CD8-positive, alpha-beta memory T cell (primary cell): ENCODE measurements at regions not wholly inside any gene's neighbourhood (a gene's known extent, or its start where the extent isn't known, plus 50 kb on each side); places are given as distances from the start of the nearest gene placed in this dataset.

Source experiments
- CTCF ChIA-PET: fragments of 350-600 bp; sonication (Branson Sonifier 250); formaldehyde crosslinking; loops from one replicate; lab custom pipeline; 2021; ENCODE audit warnings: antibody characterized with exemption; lab: Charles Lee
- POLR2A ChIA-PET: fragments of 350-600 bp; sonication (Branson Sonifier 250); formaldehyde crosslinking; loops from one replicate; lab custom pipeline; 2021; ENCODE audit warnings: antibody characterized with exemption; lab: Charles Lee
- DNase-seq, 5 donors: peaks; one replicate each; pipeline versions ENCODE4 v3.0.0 to v3.0.0-alpha.2; 2020 to 2022; ENCODE audit warnings: mixed read lengths in 1 of 5
- H3K27ac ChIP-seq: one replicate; pipeline ENCODE4 v1.7.0; 2013; ENCODE audit warnings: low read depth, mild to moderate bottlenecking, low read length, moderate library complexity
- H3K27me3 ChIP-seq: 2 replicates; pipeline ENCODE4 v1.7.0; 2013; ENCODE audit warnings: low read length, mild to moderate bottlenecking; ENCODE audit not compliant: insufficient read depth, poor library complexity, severe bottlenecking
- H3K36me3 ChIP-seq: 2 replicates; pipeline ENCODE4 v1.7.0; 2013; ENCODE audit warnings: mild to moderate bottlenecking, low read length, moderate library complexity; ENCODE audit not compliant: insufficient read depth
- H3K4me1 ChIP-seq: 2 replicates; pipeline ENCODE4 v1.7.0; 2013; ENCODE audit warnings: mild to moderate bottlenecking, low read length, moderate library complexity; ENCODE audit not compliant: insufficient read depth
- H3K4me3 ChIP-seq: 2 replicates; pipeline ENCODE4 v1.7.0; 2013; ENCODE audit warnings: mild to moderate bottlenecking, low read length
- H3K9me3 ChIP-seq: 2 replicates; pipeline ENCODE4 v1.7.0; 2013; ENCODE audit warnings: mild to moderate bottlenecking, low read length
- H3K27ac Mint-ChIP-seq, 8 donors: one replicate each; pipeline ENCODE4 v1.8.0; 2020 to 2021; ENCODE audit warnings: mixed read lengths in 8 of 8, mild to moderate bottlenecking in 6 of 8, inconsistent platforms in 3 of 8, moderate library complexity in 3 of 8
- H3K27me3 Mint-ChIP-seq, 2 donors: one replicate each; pipeline ENCODE4 v1.8.0; 2020 to 2021; ENCODE audit warnings: mixed read lengths in 2 of 2, mild to moderate bottlenecking in 1 of 2, moderate library complexity in 1 of 2
- H3K36me3 Mint-ChIP-seq, 3 donors: one replicate each; pipeline ENCODE4 v1.8.0; 2020 to 2021; ENCODE audit warnings: mixed read lengths in 3 of 3, inconsistent platforms in 1 of 3, mild to moderate bottlenecking in 1 of 3
- H3K4me1 Mint-ChIP-seq, 3 donors: one replicate each; pipeline ENCODE4 v1.8.0; 2020 to 2021; ENCODE audit warnings: mixed read lengths in 3 of 3, inconsistent platforms in 1 of 3, mild to moderate bottlenecking in 1 of 3
- H3K4me3 Mint-ChIP-seq, 7 donors: one replicate each; pipeline ENCODE4 v1.8.0; 2020 to 2021; ENCODE audit warnings: mixed read lengths in 7 of 7, mild to moderate bottlenecking in 6 of 7, moderate library complexity in 4 of 7, inconsistent platforms in 2 of 7
- H3K9me3 Mint-ChIP-seq, 5 donors: one replicate each; pipeline ENCODE4 v1.8.0; 2020 to 2022; ENCODE audit warnings: mixed read lengths in 5 of 5, mild to moderate bottlenecking in 3 of 5, moderate library complexity in 2 of 5, inconsistent platforms in 1 of 5

DNA sequence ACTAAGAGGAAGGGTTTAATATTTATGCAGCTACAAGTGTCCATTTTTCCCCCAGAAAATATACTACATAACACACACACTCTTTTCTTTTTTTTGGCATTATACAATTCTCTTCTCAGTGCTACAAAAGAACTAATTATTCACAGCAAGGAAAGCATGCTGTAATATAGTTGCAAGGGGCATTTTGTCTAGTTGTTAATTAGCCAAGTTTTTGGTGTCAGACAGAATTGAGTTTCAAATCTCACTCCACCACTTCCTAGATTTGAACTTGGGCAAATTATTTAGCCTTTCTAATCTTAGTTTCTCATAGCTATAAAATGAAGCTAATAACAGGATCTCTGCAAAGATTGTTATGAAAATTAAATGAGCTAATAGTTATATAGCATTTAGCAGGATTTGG is 60.0 kb upstream of the VTCN1 start:
- Mint-ChIP-seq H3K4me1 (no peaks in the 10 kb centered on the region), H3K27me3 (peaks cover 3 to 13% of the 10 kb centered on the region in 2 donors), H3K4me3 (no peak overlapping the region), H3K9me3 (peaks cover 0 to 6% (median 0%) of the 10 kb centered on the region in 5 donors), H3K27ac (no peak overlapping the region), H3K36me3 (peaks cover 0 to 7% (median 2%) of the 10 kb centered on the region in 3 donors)
- no peaks in the 10 kb centered on the region for H3K36me3 ChIP-seq
- H3K4me1 ChIP-seq = no peaks in the 10 kb centered on the region
- H3K27me3 ChIP-seq = no peaks in the 10 kb centered on the region
- CTCF ChIA-PET = no interaction called here
- no peak overlapping the region for H3K27ac ChIP-seq
- POLR2A ChIA-PET = no interaction called here
- no peaks in the 10 kb centered on the region for H3K9me3 ChIP-seq
- DNase-seq = no peak
- H3K4me3 ChIP-seq = no peak overlapping the region

DNA sequence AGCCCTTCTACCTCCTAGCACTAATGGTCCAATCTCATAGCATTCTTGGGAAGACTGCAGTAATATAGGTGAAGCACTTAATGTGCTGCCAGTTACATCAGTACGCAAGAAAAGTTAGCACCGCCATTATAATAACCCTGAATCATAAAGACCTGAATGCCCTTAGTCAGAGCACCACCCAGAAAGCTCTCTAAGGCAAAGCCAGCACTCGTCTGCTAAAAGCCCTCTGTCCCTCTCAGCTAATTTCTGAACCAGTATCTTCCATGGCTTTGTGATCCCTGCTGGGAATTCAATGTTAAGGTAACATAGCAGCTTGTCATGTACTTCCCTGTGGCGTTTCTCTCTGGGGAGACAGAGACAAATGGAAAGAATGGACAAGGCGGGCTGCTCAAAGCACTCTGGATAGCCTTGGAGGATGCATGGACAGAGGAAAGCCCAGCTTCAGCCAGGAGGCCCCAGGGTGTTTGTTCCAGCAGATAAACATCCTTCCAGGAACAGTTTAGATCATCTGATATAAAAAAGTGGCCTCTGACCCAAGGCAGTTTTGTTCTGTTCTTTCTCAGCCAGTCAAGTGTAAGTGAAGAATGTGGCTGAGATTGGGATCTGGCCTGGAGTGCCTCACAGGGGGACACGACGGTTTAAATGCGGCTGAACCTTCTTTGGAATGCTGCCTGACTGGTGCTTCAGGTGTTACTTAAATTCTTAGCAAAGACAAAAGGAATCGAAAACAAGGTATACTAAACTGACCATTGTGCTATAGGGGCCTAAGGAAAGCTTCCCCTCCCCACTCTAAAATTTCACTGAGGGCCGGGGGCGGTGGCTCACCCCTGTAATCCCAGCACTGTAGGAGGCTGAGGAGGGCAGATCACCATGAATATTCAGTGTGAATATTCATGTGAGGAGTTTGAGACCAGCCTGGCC is 58.1 kb upstream of the VTCN1 start:
- Histone ChIP-seq H3K27me3 (no peaks in the 10 kb centered on the region), H3K36me3 (no peaks in the 10 kb centered on the region), H3K27ac (no peak overlapping the region), H3K4me3 (no peak overlapping the region), H3K9me3 (no peaks in the 10 kb centered on the region), H3K4me1 (no peaks in the 10 kb centered on the region)
- DNase-seq = no peak
- no peak overlapping the region for H3K27ac Mint-ChIP-seq
- peaks cover 0 to 6% (median 0%) of the 10 kb centered on the region in 5 donors for H3K9me3 Mint-ChIP-seq
- H3K27me3 Mint-ChIP-seq = peaks cover 3 to 13% of the 10 kb centered on the region in 2 donors
- no peaks in the 10 kb centered on the region for H3K4me1 Mint-ChIP-seq
- POLR2A ChIA-PET = no interaction called here
- CTCF ChIA-PET = no interaction called here
- H3K4me3 Mint-ChIP-seq = no peak overlapping the region
- H3K36me3 Mint-ChIP-seq = peaks cover 0 to 7% (median 2%) of the 10 kb centered on the region in 3 donors

DNA sequence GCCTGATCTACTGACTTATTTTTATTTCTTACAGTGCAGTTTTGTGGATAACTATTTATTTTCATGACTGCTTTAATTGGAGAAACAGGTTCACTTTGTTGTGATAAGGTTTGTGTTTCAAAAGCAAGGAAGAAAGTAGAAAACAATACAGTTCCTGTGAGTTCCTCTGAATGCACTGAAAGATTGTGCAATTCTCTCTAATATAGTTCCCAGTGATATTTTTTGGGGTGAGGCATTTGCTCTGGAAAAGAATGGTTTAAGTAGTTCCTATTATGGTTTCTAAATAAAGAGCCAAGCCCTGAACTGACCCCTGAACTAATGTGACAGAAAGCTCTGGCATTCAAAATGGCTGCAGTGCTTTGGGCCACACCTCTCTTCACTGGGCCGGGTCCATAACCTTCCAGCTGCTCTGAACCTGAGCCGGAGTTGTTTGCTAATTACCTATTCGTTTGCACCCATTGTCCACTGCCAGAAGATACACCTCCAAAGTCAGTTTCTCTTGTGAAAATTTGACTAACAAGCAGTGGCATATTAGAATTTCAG is 56.6 kb upstream of the VTCN1 start:
- Mint-ChIP-seq H3K4me1 (no peaks in the 10 kb centered on the region), H3K36me3 (no peaks in the 10 kb centered on the region), H3K4me3 (no peak overlapping the region), H3K9me3 (no peaks in the 10 kb centered on the region), H3K27ac (no peak overlapping the region), H3K27me3 (peaks cover 9 to 13% of the 10 kb centered on the region in 2 donors)
- no peaks in the 10 kb centered on the region for H3K36me3 ChIP-seq
- no peaks in the 10 kb centered on the region for H3K4me1 ChIP-seq
- no peaks in the 10 kb centered on the region for H3K27me3 ChIP-seq
- no peak overlapping the region for H3K27ac ChIP-seq
- no peak overlapping the region for H3K4me3 ChIP-seq
- CTCF ChIA-PET = interaction anchor here (0.6 kb wide), 1 partner anchor 25 kb away, joined by 3 read pairs; no protein-coding TSS in a partner anchor
- no peak for DNase-seq
- POLR2A ChIA-PET = no interaction called here
- H3K9me3 ChIP-seq = no peaks in the 10 kb centered on the region

DNA sequence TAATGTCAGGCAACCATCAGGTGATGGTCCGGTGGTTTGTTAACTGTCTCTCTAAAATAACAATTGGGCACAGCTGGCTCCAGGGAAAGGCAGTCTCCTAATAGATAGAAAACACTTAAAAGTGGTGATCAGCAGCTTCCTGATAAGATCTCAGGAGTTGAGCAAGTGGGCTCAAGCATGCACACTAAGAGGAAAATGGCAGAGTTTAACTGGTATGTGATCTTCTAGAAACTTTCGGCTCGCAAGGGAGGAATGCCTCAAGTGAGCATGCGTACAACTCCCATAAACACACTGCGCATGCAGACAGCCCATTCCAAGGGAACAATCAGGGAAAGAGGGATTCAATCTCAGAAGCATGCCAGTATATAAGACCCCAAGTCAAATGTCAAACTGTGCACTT is 52.2 kb upstream of the VTCN1 start:
- H3K36me3 ChIP-seq = no peaks in the 10 kb centered on the region
- Mint-ChIP-seq H3K36me3 (peaks cover 0 to 5% (median 0%) of the 10 kb centered on the region in 3 donors), H3K27ac (peak overlapping the region in 1 of 8 donors; percentile 44), H3K27me3 (peaks cover 13% of the 10 kb centered on the region in 2 donors), H3K4me1 (no peaks in the 10 kb centered on the region), H3K4me3 (no peak overlapping the region), H3K9me3 (peaks cover 0 to 5% (median 4%) of the 10 kb centered on the region in 5 donors)
- CTCF ChIA-PET = no interaction called here
- POLR2A ChIA-PET = no interaction called here
- H3K9me3 ChIP-seq = no peaks in the 10 kb centered on the region
- no peak overlapping the region for H3K27ac ChIP-seq
- H3K4me1 ChIP-seq = no peaks in the 10 kb centered on the region
- no peak for DNase-seq
- H3K27me3 ChIP-seq = no peaks in the 10 kb centered on the region
- H3K4me3 ChIP-seq = no peak overlapping the region

DNA sequence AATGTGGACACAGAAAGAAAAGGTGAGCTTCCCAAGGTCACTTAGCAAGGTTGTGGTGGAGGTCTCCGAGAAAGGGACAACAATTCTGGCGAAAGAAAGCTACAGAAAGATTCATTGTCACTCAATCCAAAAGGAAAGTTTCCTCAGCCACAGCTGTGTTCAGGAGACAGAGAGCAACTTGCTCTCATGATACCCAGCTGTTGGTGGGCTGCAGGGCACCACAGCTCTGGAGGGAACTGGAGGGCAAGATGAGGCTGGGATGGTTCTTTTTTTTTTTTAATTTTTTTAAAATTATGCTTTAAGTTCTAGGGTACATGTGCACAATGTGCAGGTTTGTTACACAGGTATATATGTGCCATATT is 50.7 kb upstream of the VTCN1 start:
- H3K27ac Mint-ChIP-seq = no peak overlapping the region
- H3K36me3 Mint-ChIP-seq = peaks cover 0 to 5% (median 0%) of the 10 kb centered on the region in 3 donors

DNA sequence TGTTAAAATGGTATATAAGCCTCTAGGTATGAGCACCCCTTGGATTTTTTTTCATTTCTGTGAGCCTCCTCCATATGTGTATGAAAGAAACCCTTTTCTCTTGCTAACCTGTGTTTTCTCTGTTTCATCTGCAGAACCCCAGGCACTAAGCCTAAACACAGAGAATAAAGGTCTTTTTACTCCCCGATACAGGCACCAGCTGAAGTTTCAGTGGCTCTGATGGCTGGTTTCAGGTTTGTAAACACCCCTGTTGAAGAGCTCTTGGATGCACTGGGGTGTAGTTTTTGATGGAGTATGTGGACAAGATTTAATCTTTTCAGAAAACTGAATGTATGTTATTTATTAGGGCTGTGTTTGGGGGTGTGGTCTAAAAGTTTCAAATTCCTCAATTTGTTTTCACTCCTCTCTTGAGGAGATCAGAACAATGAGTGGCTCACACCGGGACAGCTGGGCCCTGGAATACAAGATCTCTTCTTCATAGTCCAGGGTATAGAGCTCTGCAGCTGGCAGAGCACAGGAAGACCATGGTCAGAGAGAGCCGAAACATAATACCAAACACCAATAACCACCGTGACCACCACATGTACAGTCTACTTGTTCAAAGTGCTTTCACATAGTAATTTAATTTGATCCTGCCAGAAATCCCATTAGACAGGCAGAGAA is 50.2 kb upstream of the VTCN1 start:
- CTCF ChIA-PET = no interaction called here
- Mint-ChIP-seq H3K27me3 (peaks cover 13 to 26% of the 10 kb centered on the region in 2 donors), H3K36me3 (peaks cover 0 to 5% (median 0%) of the 10 kb centered on the region in 3 donors), H3K4me1 (no peaks in the 10 kb centered on the region), H3K4me3 (no peak overlapping the region), H3K9me3 (peaks cover 0 to 6% (median 4%) of the 10 kb centered on the region in 5 donors), H3K27ac (no peak overlapping the region)
- no peak overlapping the region for H3K4me3 ChIP-seq
- no peaks in the 10 kb centered on the region for H3K36me3 ChIP-seq
- H3K27me3 ChIP-seq = no peaks in the 10 kb centered on the region
- H3K27ac ChIP-seq = no peak overlapping the region
- no peak for DNase-seq
- POLR2A ChIA-PET = no interaction called here
- no peaks in the 10 kb centered on the region for H3K4me1 ChIP-seq
- H3K9me3 ChIP-seq = no peaks in the 10 kb centered on the region

More for the DNA sequence above, 50.7 kb upstream of the VTCN1 start:
- Histone ChIP-seq H3K27ac (no peak overlapping the region), H3K4me3 (no peak overlapping the region), H3K4me1 (no peaks in the 10 kb centered on the region), H3K27me3 (no peaks in the 10 kb centered on the region), H3K9me3 (no peaks in the 10 kb centered on the region), H3K36me3 (no peaks in the 10 kb centered on the region)
- Mint-ChIP-seq H3K27me3 (peaks cover 13 to 21% of the 10 kb centered on the region in 2 donors), H3K4me1 (no peaks in the 10 kb centered on the region), H3K9me3 (peaks cover 0 to 6% (median 4%) of the 10 kb centered on the region in 5 donors), H3K4me3 (no peak overlapping the region)
- ChIA-PET POLR2A (no interaction called here), CTCF (no interaction called here)
- no peak for DNase-seq
